Omental fat pad (tissue), 3 donors: ENCODE measurements at regions not wholly inside any gene's neighbourhood (a gene's known extent, or its start where the extent isn't known, plus 50 kb on each side); places are given as distances from the start of the nearest gene placed in this dataset.

Experiments used
- ATAC-seq: fragments of 150-250 bp; one replicate; pipeline ENCODE4 v1.9.1; 2016; ENCODE audit warnings: mild to moderate bottlenecking, moderate library complexity; ENCODE audit not compliant: low FRiP score
- DNase-seq: peaks from one replicate; pipeline ENCODE4 v3.0.0-alpha.2; 2019; ENCODE audit warnings: low spot score
- TF ChIP-seq, protein P1 (sequence below), 3 donors: fragments of 450-650 bp; IDR thresholded peaks; one replicate each; pipeline ENCODE4 v1.5.1; 2016 to 2017; ENCODE audit warnings: antibody characterized with exemption in 3 of 3, mild to moderate bottlenecking in 3 of 3, moderate library complexity in 2 of 3

DNA sequence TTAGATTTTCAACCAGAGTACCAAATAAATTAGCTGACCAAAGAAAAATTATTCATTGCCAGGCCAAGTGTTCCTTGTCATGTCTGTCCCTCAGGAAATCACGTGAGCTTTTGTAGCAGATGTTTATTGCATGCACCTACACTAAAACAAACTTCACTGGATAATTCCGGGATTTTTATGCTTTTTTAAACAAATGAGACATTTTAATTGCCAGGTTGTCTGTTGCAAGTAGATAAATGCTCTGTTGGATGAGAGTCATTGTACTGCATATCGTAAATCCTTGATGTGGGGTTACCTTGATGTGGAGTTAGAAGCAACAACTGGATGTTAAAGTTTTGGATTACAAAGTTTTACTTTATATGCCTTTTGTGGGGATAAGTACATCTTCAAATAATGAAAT, 1187.7 kb upstream of the PCDH9 start:
- TF ChIP-seq, protein P1, sequence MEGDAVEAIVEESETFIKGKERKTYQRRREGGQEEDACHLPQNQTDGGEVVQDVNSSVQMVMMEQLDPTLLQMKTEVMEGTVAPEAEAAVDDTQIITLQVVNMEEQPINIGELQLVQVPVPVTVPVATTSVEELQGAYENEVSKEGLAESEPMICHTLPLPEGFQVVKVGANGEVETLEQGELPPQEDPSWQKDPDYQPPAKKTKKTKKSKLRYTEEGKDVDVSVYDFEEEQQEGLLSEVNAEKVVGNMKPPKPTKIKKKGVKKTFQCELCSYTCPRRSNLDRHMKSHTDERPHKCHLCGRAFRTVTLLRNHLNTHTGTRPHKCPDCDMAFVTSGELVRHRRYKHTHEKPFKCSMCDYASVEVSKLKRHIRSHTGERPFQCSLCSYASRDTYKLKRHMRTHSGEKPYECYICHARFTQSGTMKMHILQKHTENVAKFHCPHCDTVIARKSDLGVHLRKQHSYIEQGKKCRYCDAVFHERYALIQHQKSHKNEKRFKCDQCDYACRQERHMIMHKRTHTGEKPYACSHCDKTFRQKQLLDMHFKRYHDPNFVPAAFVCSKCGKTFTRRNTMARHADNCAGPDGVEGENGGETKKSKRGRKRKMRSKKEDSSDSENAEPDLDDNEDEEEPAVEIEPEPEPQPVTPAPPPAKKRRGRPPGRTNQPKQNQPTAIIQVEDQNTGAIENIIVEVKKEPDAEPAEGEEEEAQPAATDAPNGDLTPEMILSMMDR (IDR thresholded peaks at IDR 0.05) = no peak
- DNase-seq (no peak), ATAC-seq (no peak)

DNA sequence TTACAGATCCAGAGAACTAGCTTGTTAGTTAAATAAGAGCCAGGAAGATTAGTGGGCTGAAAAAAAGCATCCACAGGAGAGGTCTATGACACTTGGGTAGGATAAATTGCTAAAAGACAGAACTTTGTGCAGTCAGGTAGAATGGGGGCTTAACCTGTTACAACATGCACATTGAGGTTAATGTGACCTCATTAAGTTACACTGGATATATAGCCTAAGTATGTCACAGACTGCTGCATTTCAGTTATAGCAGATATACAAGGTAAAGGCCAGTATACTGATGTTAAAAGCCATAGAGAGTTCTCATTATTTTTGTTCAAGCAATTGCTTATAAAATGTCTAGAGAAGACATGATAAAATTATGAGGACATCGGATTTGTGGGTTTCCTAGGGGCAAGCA, 1179.9 kb upstream of the PCDH9 start:
- ATAC-seq = no peak
- TF ChIP-seq, protein P1 (IDR thresholded peaks at IDR 0.05) = no peak
- DNase-seq = no peak

DNA sequence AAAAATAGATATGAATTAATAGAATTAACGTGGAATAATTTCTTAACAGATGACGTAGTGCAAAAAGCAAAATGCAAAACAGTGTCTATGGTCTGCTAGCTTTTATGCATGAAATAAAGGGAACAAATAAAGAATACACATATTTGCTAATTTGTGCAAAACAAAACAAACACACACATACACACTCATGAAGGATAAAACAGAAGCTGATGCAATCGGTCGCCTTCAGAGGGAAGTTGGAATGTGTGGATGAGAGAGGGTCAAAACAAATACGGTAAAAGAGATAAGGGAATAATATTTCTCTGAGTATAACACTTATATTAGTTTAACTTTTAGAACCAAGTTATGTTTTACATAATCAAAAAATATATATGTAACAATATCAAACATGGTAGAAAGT, 1160.9 kb upstream of the PCDH9 start:
- DNase-seq = no peak
- ATAC-seq = no peak
- TF ChIP-seq, protein P1 (IDR thresholded peaks at IDR 0.05) = no peak

DNA sequence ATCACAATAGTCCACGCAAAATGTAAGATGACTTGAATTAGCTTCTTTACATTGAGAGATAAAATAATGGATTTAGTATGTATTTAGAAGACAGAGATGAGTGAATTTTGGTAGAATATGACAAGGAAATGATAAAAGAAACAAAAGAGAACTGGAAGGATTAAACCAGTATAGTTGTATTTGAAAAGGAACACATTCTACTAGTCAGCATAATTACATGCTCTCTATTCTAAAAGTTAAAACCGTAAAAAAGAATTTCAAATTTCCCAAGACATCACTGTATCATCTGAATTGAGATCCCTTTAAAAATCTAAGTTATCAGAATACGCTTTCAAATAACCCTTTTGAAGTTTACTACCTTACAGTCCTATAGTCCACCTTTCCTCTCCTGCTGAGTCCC, 1156.7 kb upstream of the PCDH9 start:
- ATAC-seq = no peak
- DNase-seq = no peak
- TF ChIP-seq, protein P1 (IDR thresholded peaks at IDR 0.05) = no peak

DNA sequence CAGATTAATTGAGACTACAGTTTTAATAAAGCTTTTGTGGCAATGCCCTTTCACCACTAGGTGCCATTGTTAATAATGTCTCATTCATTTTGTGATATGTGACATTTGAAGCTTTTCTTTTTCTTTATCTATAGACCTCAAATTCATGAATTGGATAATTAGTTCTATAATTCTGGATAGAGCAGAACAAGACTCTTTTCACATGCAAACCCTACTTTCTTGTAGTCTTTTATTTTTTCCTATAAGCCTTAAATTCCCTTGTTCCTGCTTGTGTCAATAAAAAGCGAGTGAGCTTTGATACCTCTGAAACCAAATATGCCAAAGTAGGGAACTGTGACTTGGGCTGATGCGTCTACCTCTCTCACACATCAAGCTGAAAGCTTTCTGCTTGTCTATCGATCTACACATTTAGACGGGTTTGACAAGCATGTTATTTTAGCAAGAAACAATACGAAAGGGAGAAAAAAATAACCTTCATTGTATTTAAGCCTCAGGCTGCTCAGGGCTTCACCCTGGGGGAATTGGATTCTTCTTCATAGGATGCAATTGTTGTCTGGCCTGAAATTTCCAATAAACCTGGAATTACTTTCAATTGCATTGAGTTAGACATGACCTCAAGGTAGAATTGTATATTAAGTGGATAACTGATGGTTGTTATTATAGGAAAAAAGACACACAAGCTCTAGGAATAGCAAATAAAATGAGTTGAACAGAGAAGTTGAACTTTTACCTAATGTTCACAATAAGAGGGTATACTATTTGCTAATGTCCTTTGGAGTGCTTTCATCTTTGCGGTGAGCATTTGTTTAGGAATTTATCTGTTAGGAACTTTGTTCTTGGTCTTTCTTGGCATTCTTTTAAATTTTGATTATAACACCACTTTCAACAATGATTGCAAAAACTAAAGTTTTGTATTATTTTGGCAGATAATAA, 1150.2 kb upstream of the PCDH9 start:
- DNase-seq (no peak), ATAC-seq (no peak)
- TF ChIP-seq, protein P1 (IDR thresholded peaks at IDR 0.05) = no peak

DNA sequence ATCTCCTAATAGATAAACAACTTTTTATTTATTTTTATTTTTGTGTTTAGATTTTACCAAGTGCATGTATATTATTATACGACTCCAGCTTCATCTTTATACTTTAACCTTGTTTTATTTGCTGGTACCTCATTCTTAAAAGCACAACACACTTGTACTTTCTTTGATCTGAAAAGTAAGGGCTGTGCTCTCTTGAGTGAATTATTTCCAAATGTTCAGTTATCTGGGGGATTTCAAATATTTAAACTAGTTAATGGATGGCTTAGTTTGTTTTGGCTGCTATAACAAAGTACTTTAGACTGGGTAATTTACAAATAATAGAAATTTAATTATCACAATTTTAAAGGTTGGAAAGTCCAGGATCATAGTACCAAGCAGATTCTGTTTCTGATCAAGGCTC, 1148.2 kb upstream of the PCDH9 start:
- no peak for DNase-seq
- TF ChIP-seq, protein P1 (IDR thresholded peaks at IDR 0.05) = no peak
- ATAC-seq = no peak

DNA sequence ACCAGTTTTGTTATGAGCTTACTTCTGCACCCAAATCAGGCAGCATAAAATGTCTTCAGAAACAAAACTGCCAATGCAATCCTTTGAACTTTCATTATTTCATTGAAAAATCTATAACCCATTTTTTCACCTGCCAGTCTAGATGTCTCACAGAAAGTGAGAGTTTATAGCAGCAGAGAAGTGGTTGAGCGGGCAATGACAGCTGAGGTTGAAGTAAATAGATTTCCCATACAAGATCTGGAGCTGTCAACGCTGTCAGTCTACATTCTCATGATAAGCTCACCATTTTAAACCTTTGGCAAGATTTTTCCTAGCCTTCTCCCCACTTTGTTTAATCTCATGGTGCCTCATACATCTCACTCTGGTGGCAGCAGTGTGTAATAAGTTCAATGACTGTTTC, 1144.9 kb upstream of the PCDH9 start:
- no peak for ATAC-seq
- TF ChIP-seq, protein P1 (IDR thresholded peaks at IDR 0.05) = no peak
- DNase-seq = no peak
